HG03378 (cell line): ENCODE measurements at regions not wholly inside any gene's neighbourhood (a gene's known extent, or its start where the extent isn't known, plus 50 kb on each side); places are given as distances from the start of the nearest gene placed in this dataset.
"Not testable (repeated sequence)": the region's sequence is repeated elsewhere in the genome, so short reads cannot be mapped to it uniquely, and the experiment has no call there.

Experiments used
- ATAC-seq: cut with Tn5 transposase; IDR thresholded peaks from one replicate; pipeline ENCODE4 v1.9.1; 2021; ENCODE audit warnings: mild to moderate bottlenecking, moderate library complexity; ENCODE audit not compliant: unreplicated experiment

GRCh38 chr2:144937910-144938709, 418.2 kb upstream of the ZEB2 start:
- no peak for ATAC-seq

- ATAC-seq, result no peak
Observed at GRCh38 chr2:144937066-144937465, 417.1 kb upstream of the ZEB2 start.

- no peak for ATAC-seq
Observed at GRCh38 chr2:144936442-144936841, 416.5 kb upstream of the ZEB2 start.

- ATAC-seq, result no peak
Observed at GRCh38 chr2:144935736-144936135, 415.8 kb upstream of the ZEB2 start.

- ATAC-seq, result no peak
Observed at GRCh38 chr2:144935191-144935590, 415.3 kb upstream of the ZEB2 start.

- ATAC-seq, result no peak
Observed at GRCh38 chr2:144931960-144932359, 412.0 kb upstream of the ZEB2 start.

- no peak for ATAC-seq
Observed at GRCh38 chr2:144931480-144931879, 411.6 kb upstream of the ZEB2 start.

GRCh38 chr2:144927429-144927828, 407.5 kb upstream of the ZEB2 start:
- ATAC-seq, result no peak

- no peak for ATAC-seq
Observed at GRCh38 chr2:144925886-144926285, 406.0 kb upstream of the ZEB2 start.

- ATAC-seq, result no peak
Observed at GRCh38 chr2:144924827-144925226, 404.9 kb upstream of the ZEB2 start.

GRCh38 chr2:144922519-144922918, 402.6 kb upstream of the ZEB2 start:
- ATAC-seq, result no peak

- ATAC-seq, result no peak
Observed at GRCh38 chr2:144920755-144921530, 401.0 kb upstream of the ZEB2 start.

GRCh38 chr2:144914622-144915318, 394.9 kb upstream of the ZEB2 start:
- ATAC-seq, result no peak

- no peak for ATAC-seq
Observed at GRCh38 chr2:144914113-144914512, 394.2 kb upstream of the ZEB2 start.

GRCh38 chr2:144912206-144912605, 392.3 kb upstream of the ZEB2 start:
- no peak for ATAC-seq

- ATAC-seq, result no peak
Observed at GRCh38 chr2:144905956-144906355, 386.0 kb upstream of the ZEB2 start.

- no peak for ATAC-seq
Observed at GRCh38 chr2:144904612-144905011, 384.7 kb upstream of the ZEB2 start.

- not testable (repeated sequence) for ATAC-seq
Observed at GRCh38 chr2:144903045-144903444, 383.1 kb upstream of the ZEB2 start.

GRCh38 chr2:144901386-144901785, 381.5 kb upstream of the ZEB2 start:
- ATAC-seq, result not testable (repeated sequence)

- no peak for ATAC-seq
Observed at GRCh38 chr2:144896341-144896740, 376.4 kb upstream of the ZEB2 start.
